Hematopoietic multipotent progenitor cell treated with erythropoietin and hydrocortisone succinate and interleukin-3 and kit ligand, for 17 days (in vitro differentiated cells): ENCODE measurements at regions not wholly inside any gene's neighbourhood (a gene's known extent, or its start where the extent isn't known, plus 50 kb on each side); places are given as distances from the start of the nearest gene placed in this dataset.

Experiments
- DNase-seq: peaks from one replicate; pipeline ENCODE4 v3.0.0-alpha.2; 2015; ENCODE audit warnings: low spot score

DNA sequence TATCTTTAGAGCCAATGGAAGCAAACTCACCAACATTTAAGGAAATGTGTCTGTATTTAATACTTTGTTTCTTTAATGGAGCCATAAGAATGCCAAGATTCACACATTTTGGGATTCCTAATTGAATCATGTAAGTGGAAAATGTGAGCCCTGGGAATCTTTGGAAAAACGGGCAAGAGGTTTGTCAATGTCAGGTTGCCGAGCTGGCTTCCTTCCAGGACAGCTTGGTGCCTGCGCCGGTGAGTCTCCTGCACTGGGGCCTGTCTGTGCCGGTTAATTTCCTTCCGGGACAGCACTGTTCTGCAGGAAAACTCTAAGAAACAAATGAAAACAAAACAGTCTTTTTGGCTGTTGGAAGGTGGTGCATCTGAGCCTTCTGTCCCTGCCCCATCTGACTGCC lies 210.6 kb downstream of the HAPSTR1 start:
- DNase-seq = no peak

DNA sequence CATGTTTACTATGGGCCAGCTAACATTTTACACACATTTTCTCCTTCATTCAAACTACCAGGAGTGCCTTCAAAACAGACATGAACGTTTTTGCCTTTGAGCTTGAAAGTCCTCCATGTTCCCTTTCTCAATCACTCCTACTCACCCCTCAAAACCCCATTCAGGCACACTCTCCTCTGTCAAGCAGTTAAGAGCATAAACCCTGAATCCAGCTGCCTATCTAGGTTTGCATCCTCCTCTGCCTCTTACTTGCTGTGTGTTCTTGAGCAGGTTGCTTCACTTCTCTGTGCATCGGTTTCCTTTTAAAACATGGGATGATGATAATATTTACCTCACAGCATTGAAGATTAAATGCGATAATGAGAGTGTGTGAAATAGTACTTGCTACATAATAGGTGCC lies 215.3 kb downstream of the HAPSTR1 start:
- no peak for DNase-seq

DNA sequence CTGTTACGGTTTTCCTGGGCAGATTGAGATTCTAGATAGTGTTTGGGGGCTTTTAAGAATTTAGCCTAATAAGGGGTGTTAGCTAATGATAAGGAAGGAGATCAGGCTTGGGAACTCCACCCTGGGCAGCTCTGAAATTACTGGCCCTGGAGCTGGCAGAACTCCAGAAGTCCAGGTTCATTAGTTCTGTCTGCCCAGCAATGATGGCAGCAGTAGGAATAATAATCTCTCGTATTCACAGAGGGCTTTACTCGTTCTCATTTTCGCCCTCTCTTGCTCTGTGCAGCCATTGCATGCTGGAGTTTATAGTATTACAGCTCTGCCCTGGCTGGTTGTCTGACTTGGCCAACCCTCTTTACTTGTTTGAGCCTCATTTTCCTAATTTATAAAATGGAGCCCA lies 216.0 kb downstream of the HAPSTR1 start:
- no peak for DNase-seq

DNA sequence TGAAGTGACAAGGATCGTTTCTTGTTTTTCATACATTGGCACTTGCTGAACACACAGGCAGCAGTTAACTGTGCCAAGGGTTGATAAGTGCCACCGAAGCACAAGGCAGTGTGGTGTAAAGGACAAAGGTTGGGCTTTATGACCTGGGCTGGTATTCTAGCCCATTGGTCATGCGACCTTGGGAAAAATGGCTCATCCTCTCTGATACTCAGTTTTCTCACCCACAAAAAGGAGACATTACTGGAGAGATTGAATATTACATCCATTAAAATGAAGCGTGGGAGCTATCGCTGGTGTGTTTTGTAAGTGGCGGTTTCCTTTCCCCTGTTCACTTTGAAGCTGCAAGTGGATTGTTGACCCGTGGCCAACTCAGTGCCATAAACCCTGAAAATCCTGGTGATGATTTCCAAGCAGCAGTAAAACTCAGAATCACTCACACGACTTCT lies 216.9 kb downstream of the HAPSTR1 start:
- no peak for DNase-seq

DNA sequence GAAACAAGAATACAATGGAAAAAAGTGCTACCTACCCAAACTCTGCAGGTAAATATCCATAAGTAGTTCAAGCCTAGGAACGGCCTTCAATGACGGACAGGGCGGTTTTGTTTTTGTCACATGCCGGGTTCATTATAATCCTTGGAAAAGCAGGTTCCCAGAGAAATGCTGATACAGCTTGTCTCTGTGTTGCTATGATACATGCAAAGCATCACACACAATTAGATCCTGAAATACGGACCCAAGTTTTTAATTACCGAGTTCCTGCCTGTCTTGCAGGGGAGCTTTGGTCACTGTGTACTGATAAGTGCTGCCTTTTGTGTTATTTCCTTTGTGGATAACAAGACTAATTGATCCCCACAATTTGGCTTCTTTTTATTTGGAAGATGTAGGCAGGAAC lies 217.4 kb downstream of the HAPSTR1 start:
- no peak for DNase-seq

DNA sequence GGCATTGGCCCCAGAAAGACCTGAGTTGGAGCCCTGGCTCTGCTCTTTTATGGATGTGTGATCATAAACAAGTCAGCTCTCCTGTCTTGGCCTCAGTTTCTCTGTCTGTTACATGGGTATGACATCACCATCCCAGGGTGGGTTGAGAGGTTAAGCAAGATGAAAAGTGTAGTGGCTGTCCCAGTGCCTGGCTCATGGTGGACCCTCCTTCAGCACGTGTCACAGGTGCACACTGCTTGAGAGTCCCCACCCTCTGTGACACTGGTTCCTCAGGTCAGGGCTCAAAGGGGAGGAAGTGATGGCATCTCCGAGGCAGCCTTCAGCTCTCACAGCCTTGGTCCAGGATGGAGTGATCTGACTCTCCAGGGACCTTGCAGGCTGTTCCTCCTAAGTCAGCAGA lies 218.4 kb downstream of the HAPSTR1 start:
- no peak for DNase-seq

DNA sequence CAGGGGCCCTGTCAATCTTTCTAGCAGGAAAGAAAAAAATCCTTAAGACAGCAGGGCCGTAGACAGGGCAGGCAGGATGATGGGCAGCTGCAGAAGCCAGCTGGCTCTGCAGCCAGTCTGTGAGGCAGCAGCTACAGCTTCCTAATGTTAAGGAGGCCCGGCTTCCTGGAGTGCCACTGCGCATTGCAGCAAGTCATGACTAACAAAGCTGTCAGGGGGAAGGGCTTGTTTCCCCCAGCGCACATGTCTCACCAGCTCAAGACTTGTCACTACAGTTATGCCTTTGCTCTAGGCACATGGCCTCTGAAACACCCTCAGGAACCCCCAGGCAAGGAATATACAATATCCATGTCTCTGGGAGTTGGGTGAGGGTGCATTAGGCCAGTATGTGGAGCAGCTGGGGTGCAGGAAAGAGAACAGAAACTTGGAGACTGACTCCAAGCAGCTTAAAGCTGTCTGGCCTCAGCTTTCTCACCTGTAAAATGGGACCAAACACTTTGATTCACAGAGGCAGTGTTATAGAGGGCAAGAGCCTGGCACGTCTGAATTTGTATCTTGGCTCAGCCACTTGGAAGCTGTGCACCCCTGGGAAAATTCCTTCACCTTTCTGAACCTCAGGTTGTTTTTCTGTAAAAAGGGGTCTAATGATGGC lies 220.0 kb downstream of the HAPSTR1 start:
- DNase-seq = no peak

DNA sequence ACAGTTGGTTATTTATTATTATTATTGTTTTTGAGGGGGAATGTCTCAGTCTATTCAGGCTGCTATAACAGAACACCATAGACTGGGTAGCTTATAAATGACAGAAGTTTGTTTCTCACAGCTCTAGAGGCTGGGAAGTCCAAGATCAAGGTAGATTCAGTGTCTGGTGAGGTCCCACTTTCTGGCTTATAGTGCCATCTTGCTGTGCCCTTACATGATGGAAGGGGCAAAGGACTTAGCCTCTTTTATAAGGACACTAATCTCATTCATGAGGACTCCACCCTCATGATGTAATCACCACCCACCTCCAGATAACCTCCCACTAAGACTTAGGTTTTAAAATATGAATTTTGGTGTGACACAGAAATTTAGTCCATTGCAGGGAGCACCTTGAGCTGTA lies 224.6 kb downstream of the HAPSTR1 start:
- no peak for DNase-seq

DNA sequence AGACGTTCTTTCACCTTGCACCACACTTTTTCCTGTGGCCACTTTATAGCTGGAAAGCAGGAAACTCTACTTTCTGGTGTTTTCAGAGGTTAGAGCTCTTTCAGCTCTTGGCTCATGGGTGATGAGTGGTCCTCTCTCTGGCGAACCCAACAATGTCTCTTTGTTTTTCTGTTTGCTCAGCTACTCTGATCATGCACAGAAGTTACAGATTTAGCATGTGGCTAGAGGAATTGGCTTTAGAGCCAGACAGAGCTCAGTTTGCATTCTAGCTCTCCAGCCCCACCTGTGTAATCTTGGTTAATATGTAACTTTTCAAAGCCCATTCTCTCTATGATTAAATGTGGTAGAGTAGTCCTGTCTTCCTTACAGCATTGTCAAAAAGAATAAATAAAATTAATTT lies 225.2 kb downstream of the HAPSTR1 start:
- no peak for DNase-seq

DNA sequence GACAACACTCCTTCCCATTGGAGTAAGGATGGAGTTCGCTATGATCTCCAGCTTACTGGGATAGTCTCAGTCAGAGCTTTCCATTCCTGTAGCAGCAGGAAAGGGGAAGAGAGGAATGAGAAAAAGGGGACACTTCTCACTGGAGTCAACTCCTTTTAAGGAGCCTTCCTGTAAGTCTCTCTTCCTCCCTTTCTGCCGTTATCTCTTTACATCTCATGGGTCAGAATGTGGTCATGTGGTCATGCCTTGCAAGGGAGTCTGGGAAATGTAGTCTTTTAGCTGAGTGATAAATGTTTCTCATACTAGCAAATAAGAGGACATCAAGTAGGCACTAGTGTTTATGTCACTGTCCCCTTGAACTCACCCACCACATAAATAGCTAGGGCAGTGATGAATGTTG lies 227.3 kb downstream of the HAPSTR1 start:
- no peak for DNase-seq

DNA sequence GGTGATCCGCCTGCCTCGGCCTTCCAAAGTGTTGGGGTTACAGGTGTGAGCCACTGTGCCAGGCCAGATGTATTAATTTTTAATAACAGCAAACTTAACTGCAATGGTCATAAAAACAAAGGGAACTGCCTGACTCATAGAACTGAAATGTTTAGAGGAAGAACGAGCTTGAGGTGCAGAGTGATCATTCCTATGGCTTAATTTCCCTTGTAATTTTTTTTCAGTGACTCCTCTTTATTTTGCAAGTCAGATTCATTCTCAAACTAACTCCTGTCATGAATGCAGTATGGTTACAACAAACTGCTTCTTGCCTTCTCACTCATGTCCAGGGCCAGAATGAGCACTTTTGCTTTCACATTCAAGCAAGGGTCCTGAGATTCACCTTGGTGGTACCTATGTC lies 231.3 kb downstream of the HAPSTR1 start:
- DNase-seq = no peak

DNA sequence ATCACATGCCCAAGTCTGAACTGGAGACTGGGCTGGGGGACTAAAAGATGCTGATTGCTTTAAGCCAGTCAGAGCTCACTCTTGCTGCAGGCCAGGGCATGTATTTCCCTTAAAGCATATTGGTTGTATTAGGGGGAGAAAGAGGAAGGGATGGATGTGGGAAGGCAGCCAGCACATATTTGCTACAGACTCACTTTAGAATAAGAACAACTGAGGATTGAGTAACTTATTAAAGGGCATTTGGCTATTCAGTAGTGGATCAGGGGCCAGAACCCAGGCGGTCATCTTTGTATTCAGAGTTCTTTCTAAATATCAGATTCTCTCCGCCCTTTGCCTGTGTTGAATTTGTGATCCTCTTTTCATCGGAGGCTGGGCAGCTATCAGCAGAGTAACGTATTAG lies 231.7 kb downstream of the HAPSTR1 start:
- DNase-seq = no peak

DNA sequence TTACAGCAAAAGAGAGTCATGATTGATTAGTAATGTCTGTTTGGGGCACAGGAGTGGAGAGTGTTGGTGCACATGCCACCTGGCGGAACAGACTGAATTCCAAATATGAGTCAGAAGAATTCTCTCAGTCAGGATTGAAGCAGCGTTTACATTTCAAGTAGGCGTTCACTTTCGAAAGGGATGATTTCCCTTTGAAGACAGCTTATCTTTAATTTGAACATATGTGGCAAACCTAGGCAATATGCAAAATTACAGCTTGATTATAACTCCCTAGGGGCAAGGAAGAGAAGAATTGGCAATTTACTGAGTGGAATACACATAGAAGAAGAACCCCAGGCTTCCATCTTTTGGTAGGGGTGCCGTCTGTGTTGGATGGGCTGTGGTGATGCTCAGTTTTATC lies 235.8 kb downstream of the HAPSTR1 start:
- DNase-seq = no peak

DNA sequence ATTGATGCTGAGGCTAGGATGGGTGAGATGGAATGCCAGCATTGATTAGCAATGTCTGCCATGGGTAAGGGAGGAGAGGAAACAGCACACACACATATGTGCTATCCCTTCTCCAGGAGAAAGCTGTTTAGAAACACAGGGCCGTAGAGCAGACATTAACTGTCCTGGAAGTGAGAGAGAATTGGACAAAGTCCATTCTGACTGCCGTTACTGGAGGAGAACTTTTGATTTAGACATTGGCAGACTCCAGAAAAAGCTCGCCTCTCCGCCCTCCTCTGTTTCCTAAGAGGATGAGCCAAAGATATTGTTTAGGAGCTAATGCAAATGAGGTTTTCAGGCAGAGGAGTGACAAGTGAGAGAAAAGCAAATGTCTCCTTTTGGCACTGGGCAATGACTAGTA lies 237.0 kb downstream of the HAPSTR1 start:
- DNase-seq = no peak

DNA sequence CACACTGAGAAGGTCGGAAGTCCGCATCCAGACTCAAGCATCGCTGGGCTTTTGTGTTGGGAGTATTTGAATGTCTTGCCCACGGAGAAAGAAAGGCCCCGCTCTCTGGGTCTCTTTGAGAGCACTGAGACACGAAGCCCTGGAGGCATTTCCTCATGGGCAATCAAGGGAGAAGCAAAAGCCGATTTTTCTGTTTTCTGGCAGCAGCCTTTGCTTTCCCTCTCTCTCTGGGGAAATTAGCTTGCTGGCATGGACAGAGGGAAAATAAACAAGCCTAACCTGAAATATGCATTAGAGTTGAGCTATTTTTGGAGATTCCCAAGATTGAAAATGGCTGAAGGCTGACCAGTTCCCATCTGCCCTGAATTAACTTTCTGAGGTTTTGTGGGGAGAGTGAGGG lies 238.7 kb downstream of the HAPSTR1 start:
- DNase-seq = no peak

DNA sequence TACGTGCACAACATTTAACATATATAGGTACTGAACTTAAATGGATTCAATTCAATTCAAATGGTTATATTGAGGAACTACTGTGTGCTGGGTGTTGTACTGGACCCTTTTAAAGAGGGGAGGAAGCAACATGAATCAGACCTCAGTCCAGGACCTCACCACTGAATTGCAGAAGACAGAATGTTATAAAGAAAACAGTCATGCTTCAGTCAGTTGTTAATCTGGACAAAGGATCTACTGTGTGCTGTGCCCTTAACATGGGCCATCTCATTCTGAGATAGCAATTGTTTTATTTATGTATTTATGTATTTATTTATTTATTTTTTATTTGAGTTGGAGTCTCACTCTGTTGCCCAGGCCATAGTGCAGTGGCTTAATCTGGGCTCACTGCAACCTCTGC lies 240.1 kb downstream of the HAPSTR1 start:
- DNase-seq = no peak

DNA sequence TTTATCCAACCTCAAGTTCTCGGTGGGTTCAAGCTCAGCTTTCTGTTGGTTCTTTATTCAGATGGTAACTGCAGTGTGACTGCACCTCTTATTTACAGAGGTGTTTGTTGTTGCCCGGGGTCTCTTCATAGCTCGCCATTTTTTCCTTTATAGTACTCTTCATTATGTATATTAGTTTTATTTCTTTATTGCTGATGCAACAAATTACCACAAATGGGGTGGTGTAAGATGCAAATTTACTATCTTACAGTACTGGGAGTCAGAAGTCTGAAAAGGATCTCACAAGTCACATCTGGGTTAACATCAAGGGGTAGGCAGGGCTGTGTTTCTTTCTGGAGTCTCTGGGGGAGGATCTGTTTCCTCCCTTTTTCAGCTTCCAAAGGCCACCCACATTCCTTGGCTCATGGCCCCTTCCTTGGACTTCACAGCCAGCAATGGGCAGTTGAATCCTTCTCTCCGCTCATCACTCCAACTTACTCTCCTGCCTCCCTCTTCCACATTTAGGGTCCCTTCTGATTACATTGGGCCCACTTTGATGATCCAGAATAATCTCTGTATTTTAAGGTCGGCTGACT lies 241.2 kb downstream of the HAPSTR1 start:
- DNase-seq = no peak

DNA sequence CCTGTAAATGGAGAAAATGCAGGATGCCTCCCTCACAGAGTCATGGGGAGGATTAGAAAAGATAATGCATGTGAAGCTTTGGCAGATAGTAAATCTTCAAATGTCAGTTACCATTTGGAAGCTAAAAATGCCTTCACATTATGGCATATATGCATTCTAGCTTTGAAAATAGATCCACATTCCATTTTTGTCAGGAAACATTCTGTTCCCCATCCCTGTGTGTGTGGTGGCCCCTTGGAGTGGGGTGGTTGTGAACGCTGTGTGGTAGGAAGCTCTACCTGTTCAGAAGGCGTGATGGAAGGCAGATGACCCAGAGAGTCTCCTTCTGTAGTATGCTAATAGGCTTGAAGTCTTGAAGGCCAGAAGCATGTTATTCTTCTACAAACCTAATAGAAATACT lies 242.0 kb downstream of the HAPSTR1 start:
- DNase-seq = no peak

DNA sequence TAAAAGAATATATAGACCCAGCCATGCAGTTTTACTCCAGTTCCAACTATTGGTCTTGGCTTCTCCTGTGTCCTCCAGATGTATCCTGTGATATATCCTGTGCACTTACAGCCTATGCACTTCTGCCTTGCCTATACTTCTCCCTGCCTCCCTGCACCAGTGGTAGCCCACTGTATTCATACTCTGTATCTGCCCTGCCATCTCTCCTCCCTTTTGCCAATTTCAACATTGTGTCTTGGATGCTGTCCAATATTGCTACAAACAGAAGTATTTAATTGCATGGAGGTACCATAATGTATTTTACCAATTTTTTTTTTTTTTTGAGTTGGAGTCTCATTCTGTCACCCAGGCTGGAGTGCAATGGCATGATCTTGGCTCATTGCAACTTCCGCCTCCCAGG lies 242.7 kb downstream of the HAPSTR1 start:
- DNase-seq = no peak

DNA sequence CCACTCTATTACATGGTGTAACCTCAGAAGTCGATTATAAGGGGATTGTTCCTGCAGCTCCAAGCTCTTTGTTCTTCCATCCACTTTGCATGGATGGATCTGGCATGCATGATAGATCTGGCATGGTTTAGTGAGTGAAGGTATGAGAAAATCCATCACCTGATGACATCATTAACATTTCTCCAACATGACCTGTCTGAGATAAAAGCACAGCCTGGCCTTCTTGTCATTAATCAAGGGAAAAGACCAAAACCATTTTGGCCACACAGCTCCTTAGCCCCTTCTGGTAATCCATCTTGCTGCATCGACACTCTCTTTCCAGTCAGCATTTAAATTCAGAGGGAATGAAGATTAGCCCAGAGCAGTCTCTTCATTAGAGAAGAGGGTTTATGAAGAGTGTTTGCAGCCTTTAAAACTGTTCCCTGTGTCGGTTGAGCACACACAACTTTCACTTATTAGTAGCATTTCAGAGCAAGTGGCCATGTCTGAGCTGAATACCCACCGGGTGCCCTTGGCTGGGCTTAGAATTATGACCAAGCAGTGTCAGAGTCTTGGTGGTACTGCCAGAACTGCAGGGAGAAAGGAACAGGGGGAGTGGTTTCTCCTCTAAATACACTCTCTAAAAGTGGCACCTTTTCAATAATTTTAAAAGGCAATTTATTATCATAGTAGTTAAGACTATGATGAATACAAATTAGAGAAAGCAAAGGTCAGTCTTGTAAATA lies 246.0 kb downstream of the HAPSTR1 start:
- no peak for DNase-seq

DNA sequence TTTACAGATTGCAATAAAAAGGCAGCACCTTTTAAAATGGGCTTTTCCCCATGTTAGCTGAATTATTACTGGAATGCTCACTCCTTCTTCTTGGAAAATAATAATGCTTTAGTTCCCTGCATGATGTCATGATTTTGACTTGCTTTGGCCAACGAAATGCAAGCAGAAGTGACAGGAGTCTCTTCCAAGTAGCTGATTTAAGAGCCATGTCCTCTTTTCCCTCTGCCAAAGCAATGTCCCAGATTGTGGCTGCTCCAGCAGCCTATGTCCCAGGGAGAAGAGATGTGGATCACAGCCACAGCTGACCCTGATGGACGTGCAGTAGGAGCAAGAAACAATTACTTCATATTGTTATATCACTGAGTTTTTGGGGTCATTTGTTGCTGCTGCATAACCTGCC lies 246.6 kb downstream of the HAPSTR1 start:
- DNase-seq = no peak

DNA sequence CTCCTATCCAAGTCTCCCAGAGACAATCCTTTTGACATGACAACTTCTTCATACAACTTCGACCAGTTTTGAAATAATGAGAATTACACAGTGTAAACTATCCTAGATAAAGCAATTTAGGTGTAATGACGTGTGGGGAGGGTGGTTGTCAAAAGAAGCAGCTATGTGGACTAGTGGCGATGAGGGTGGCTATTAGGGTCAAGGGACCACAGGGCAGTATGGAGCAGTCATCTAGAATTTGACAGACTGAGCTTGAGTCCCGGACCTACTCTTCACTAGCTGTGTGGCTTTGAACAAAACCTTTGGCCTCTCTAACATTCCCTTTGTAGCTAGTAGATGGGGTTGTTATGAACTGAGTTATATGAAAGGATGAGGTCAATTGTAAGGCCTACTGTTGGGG lies 247.1 kb downstream of the HAPSTR1 start:
- no peak for DNase-seq

DNA sequence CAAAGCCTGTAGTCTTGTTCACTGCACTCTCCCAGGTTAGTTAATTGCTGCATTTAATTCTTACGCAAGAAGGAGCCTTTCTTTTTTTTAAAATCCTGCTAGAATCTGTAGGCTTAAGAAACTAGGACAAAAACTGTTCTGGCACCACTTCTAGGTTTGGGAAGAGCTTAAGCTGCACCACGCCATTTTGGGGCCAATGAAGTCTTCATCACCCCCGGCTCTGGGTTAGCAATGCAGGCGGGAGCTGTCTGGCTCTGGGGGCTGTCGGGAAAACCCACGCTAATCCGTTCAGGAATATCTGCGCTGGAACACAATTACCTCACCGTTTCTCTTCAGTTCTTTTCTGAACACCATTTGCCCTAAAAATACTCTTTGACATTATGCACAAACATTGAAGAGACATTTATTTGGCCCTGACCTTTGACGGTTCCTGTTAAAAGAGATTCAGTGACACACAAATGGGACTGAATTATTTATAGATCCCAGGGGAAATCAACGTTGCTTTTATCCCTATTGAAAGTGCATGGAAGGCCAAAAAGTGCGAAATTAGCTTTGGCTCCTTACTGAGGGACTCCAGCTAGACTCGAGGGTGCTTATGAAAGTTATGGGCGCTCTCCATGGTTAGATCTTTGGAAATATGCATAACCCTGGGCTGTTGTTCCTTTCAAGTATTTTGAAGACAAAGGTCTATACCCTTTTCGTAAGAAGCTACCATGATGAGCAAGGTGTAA lies 249.2 kb downstream of the HAPSTR1 start:
- no peak for DNase-seq
